ENCODE measurements at regions not wholly inside any gene's neighbourhood (a gene's known extent, or its start where the extent isn't known, plus 50 kb on each side); places are given as distances from the start of the nearest gene placed in this dataset.

- no peak for TF ChIP-seq CTCF (IDR thresholded peaks at IDR 0.05)
Observed at GRCh38 chr13:44108331-44108858, 228.7 kb downstream of the LACC1 start.

DNA sequence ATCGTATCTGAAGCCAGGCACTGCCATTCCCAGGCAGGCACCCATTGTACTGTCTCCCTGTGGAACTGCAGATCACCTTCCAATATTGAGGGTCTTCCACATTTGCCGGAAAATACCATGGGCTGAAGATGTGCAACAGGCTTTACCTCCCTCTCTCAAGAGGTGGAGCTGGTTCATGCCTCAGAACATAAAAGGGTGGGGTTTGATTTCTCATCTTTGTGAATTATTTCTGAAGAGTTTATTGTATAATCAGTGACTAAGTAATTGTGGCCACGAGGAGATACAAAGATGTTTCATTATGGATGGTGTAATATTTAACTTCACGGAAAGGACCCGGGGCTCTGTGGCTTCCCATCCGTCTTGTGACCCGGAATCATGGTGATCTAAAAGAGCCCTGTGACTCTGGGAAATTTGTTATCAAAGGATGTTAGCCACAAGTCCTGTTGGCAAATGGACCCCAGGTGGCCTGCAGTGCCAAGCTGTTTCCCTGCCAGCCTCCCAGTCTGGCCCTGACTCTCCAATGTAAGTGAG lies 230.5 kb downstream of the LACC1 start:
- TF ChIP-seq CTCF (IDR thresholded peaks at IDR 0.05), result no peak

DNA sequence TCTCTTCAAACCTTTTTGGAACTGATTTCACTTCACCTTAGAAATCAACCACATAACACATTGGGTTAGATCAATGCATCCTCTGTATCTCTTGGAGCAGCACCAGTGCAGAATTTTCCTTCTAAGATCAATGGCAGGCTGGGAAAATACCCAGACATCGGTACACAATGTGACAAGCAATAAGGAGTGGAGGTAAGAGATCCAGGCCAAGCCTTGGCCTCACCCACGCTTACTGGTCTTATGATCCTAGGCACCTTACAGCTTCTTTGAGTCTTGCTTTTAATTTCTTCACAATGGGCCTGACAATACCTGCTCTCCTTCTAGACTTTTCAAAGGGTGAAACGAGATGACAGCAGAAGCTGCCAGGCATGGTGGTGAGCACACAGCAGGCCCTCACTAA lies 232.0 kb downstream of the LACC1 start:
- TF ChIP-seq CTCF (IDR thresholded peaks at IDR 0.05), result no peak

DNA sequence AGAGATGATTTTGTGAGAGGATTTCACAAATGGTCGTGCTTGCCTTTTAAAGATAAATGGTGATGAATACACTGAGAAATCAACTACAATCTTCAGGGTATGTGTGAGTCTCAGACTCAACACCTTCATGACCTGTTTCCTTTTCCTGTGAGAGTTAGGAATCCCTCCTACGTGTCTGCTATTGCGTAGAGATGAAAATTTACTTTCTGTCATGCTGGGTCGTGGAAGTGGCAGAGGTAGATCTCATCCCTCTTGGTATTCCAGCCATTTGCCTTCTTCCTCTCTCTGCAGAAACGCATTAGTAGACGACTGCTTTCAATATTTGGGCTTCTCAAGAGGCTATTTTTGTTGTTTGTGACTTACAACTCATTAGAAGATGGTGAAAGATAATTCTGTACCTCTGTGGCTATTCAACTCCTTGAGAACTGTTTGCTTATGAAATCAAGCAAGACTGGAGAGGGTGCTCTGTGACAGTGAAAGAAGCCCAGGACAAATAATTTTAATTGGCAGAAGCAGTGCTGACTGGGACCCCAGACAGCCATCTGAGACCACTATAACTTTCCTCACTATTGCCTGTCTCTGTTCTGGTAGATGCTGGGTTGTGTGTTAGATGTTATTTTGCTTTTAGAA lies 233.1 kb downstream of the LACC1 start:
- TF ChIP-seq CTCF (IDR thresholded peaks at IDR 0.05), result no peak

DNA sequence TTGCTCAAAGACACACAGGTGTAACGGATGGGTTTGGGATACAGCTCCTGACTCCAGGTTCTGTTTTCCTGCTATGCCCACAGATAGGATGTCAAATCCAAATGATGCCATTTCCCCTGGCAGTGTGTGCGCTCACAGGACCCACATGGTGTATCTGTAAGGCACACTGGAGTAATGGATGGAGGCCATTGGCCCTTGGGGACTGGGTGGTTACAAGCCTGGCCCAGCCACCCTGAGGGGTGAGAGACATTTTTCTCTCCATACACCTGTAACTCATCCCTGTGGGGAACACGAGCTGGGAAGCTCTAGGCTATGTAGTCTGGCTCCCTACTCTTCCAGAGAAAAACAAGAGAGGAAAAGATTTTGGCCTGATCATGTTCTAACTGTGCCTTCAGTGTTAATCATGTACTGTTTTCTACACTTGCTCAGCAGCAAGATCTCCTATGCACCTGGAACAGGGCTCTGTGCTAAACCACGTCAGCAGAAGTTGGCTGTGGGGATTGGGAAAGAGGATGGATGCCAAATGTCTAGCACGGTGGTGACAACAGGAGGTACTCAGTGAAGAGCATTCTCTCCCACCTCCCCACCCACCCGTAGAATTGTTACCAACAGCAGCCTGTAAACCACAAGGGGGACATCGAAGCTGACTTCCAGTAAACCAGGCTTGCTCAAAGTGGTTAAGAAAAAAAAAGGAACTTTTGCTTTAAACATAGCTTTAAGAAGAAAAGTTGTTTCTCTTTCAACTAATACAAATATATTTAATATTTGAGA lies 237.0 kb downstream of the LACC1 start:
- TF ChIP-seq CTCF (IDR thresholded peaks at IDR 0.05), result no peak

- TF ChIP-seq CTCF (IDR thresholded peaks at IDR 0.05), result no peak
Observed at GRCh38 chr13:44117351-44117750, 237.6 kb downstream of the LACC1 start.

- TF ChIP-seq CTCF (IDR thresholded peaks at IDR 0.05), result no peak
Observed at GRCh38 chr13:44117816-44118215, 238.1 kb downstream of the LACC1 start.

All from LNCAP (cell line).